DMS 273 treated with DMSO at 0.1 percent for 48 hours (cell line): ENCODE measurements at regions not wholly inside any gene's neighbourhood (a gene's known extent, or its start where the extent isn't known, plus 50 kb on each side); places are given as distances from the start of the nearest gene placed in this dataset.

Experiments used
- DNase-seq: peaks from one replicate; lab custom pipeline; 2025; lab: John Stamatoyannopoulos, UW

DNA sequence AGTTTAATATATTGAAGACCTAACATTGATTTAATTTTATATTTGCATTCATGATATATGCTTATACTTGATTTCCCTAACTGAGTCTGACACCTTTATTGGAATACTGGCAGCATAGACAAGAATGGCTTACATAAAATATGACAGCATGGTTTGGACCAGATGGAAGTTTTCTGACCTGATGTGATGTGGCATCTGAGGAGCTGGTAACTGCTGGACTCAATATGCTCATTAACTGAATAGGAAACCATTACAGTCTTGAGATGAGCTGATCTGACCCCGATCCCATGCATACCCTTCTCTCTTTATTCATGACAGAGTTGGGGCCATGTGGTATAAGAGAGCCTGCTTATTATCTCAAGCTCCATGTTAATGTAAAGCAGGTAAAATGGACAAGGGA lies 604.8 kb upstream of the SEL1L start:
- no peak for DNase-seq

GRCh38 chr14:82146846-82147245 lies 613.2 kb upstream of the SEL1L start:
- DNase-seq = no peak

DNA sequence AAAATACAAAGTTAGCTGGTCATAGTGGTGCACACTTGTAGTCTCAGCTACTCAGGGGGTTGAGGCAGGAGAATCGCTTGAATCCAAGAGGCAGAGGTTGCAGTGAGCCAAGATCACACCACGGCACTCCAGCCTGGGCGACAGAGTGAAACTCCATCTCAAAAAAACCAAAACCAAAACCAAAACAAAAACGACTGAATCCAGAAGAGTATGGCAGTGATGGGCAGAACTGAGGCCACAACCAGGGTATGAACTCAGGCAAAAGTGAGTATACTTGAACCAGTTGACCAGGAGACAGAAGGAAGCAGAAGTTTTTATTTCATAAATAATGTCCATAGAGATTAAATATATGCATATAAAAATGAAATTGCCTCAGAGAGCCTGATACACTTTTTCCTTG lies 620.0 kb upstream of the SEL1L start:
- no peak for DNase-seq

- DNase-seq = no peak
Measured at GRCh38 chr14:82159624-82160023, 626.0 kb upstream of the SEL1L start.

- no peak for DNase-seq
Measured at GRCh38 chr14:82180139-82180538, 646.5 kb upstream of the SEL1L start.

DNA sequence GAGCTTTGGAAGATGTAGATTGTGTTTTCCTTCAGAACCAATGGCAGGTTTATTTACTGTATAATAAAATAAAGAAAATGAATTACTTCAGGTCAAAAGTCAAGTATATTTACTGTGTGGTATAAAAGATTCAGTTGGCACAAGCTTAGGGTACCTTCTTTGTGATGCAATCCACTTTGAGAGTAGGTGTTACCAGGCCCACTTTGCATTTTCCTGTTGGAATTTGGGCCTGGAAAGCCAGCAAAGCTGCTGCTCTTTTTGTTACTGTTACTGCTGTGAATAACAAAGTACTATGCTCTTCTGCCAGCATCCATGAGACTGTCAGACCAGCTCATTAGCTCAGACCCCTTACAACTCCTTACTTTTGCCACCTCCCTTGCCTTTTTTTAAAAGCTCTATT lies 649.0 kb upstream of the SEL1L start:
- no peak for DNase-seq

GRCh38 chr14:82190742-82191141 lies 657.1 kb upstream of the SEL1L start:
- no peak for DNase-seq

DNA sequence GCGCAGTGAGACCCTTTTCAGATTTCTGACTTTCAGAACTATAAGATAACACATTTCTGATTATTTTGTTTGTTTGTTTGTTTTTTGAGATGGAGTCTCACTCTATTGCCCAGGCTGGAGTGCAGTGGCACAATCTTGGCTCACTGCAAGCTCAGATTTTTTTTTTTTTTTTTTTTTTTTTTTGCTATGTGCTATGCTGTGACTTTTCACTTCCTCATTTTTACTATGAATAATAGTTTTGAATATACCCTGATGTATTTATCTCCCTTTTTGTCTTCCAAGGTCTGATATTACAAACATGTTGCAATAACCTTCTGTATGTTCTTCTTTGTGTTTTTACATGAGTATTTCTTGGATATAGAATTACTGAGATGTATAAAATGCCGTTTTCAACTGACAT lies 658.7 kb upstream of the SEL1L start:
- no peak for DNase-seq

DNA sequence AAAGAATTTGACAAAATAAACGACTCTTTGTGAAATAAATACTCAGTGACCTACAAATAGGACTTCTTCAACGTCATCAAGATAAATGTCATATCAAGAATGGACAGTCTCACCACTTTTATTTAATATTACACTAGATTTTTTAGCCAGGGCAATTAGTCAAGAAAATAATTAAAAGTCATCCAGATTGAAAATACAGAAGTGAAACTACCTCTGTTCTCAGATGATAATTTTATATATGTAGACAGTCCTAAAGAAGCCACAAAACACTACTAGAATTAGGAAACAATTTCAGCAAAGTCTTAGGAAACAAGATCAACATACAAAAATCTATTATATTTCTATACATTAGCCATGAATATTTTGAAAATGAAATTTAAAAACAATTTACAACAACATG lies 689.6 kb upstream of the SEL1L start:
- no peak for DNase-seq

DNA sequence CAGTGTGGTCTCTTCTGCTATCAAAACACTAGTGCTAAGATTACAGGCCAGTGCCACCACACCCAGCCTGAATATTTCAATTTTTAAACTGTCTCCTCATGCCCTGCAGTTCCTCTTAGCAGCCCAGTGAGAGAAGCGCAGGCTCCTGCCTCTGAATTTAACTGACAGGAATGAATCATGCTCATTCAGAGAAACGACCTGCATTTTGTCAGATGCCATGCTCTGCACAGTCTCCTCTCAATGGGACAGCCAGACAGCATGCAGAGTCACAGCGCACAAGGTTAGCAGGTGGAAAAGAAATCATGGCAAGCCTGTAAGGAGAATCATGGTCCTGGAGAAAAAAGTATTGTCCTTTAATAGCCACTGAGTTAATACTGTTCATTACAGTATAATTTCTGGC lies 691.0 kb upstream of the SEL1L start:
- DNase-seq = no peak

- DNase-seq = no peak
Measured at GRCh38 chr14:82230748-82231147, 697.1 kb upstream of the SEL1L start.

DNA sequence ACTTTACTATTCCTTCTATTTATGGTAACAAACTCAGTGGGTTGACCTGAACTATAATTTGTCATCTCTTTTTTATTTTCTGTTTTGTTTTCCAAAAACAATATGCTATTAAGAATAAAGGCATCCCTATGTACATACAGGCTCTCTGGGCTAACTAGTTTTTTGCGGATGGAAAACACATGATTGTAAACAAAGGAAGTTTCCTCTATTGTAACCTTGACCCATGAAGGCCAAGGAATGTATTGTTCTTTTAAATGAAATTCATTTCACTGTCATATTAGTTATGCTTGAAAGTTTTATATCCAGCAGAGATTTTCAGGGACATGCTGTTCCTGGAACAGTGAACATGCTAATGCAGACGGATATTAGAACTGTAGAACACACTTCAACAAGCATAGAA lies 705.0 kb upstream of the SEL1L start:
- DNase-seq = no peak

DNA sequence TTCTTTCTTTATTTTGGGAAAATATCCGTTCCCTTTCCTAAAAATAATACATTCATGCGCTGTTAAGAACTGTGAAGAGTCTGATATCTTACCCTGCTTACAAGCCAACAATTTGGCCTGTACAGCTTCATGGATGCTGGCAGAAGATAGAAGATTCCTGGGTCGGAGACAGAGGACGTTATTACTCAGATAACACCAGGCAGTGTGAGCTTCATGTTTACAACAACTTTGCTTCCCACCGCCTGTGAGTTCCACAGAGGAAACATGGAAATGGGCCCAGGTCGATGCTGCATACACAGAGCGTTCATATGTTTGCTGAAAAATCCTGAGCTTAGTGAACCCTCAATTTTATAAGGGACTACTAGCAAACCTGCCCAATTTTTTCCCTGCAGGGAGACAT lies 705.6 kb upstream of the SEL1L start:
- DNase-seq = no peak

DNA sequence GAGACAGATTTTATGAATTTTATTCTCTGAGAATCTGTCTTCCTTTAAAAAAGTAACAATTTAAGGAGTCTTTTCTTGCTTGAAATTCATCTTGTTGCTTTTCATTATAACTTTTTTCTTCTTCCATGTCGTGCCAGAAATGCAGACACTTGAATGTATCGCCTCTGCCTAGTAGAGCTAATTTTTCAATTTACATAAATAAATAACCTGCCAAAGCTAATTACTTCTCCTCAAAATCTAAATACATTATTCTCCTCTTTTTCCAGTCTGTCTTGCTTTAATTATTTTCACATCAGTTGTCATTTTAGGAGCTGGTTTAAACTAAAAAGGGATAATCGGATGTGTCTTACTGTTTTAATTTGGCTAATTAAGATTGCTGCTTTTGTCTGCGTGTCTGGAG lies 711.1 kb upstream of the SEL1L start:
- DNase-seq = no peak

DNA sequence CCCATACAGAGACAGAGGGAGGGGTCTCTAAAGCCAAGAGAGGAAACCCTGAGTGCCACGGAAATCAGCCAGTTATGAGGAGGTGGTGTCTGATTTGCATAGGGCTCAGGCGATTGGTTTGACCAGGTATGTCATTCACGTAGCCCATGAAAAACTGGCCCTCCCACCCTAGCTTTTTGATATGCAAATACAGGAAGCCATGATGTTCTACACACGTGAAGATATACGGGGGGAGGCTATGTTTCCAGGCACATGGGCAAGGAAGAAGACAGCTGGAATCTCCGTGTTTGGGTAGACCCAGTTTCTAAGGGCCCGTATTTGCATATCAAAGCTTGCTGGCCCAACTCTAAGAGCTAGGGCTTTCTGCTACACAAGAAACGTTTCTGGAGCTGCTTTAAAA lies 717.8 kb upstream of the SEL1L start:
- no peak for DNase-seq

DNA sequence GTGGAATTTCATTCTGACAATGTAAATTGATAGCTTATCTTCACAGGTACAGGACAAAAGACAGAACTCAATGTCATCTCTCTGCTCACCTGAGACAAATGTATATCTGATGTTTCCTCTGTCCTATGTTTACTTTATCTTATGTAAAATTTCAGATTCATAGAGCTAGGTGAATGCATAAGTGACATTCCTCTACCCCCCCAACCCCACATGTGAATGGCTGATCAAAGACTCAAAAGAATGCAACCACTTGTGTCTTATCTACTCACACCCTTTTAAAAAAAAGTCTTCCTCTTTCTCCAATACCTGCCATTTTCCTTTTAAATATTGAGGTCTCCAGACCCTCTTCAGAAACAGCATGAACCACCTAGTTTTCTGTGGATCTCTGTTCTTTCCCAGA lies 736.6 kb upstream of the SEL1L start:
- DNase-seq = no peak

DNA sequence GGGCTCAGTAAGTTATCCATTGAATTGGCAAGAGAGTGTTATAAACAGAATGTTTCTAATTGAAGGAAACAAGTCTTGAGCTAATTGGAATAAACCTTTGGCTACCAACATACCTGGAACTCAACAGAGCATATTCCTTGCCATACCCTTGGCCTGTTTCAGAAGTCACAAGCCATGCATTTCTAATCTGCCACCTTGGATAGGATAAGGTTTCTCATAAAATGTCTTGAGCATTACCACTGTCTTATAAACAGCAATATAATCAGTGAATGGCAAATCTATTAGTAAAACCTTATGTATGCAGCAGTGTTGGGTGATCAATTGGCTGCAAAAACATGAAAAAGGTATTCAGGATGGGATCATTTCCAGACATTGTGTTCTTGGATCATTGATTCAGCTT lies 765.2 kb upstream of the SEL1L start:
- no peak for DNase-seq

GRCh38 chr14:82309199-82309598 lies 775.5 kb upstream of the SEL1L start:
- no peak for DNase-seq

GRCh38 chr14:82313889-82314288 lies 780.2 kb upstream of the SEL1L start:
- no peak for DNase-seq

DNA sequence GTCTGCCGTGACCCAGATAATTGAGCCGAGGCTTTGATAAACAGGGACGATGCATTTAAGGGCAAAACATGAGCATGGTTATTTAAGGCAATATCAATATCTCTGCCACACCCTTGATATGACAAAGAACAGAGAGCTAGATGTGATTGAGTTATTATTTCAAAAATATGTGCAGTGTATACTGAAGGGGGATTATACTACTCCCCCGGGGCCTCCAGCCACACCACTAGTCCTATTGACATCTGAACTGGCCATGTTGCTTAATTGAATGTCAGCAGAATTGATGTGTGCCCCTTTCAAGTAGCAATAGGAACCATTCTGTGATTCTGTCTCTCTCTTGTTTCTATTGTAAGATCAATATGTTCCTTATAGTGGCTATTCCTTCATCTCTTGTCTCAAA lies 794.8 kb upstream of the SEL1L start:
- no peak for DNase-seq

DNA sequence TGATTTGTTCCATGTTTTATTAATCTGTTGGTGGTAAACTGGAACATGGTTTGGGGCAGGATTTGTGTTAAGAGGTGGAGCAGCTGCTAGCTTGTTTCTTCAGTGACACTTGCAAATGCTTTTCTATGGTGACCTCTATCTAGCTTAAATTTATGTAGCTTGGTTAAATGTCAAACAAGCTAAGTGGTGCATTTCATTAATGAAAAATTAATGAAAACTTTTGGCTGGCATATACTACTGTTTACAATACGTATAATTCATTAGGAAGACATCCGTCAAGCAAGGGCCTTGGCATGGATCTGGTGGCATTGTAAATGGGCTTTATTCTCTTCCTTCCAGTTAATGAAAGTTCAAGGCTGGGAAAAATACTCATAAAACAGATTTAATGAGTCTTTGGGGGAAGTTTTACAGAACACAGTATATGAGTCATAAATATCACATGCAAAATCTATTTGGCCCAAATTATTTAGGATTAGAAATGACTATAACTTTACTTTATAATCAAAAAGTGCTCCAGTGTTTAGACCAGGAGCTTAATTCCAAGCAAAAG lies 807.7 kb upstream of the SEL1L start:
- no peak for DNase-seq

GRCh38 chr14:82342596-82342995 lies 808.9 kb upstream of the SEL1L start:
- DNase-seq = no peak

DNA sequence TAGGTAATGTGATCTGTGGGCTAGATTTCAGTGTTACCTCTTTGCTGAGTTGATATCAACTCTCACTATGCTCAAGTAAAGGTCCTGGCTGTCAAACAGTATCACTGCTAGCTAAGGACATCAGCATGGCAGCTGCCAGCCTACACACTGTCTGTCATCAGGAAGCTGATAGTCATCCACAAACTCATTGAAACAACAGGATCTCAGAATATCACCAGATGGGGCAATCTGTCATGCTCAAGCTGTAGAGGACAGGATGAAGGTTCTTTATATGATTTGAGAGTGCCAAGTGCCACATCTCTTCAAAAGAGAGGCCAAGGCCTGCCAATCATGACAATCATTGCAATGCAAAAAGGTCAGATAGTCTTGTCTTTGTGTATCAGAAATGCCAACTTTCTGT lies 811.5 kb upstream of the SEL1L start:
- DNase-seq = no peak

DNA sequence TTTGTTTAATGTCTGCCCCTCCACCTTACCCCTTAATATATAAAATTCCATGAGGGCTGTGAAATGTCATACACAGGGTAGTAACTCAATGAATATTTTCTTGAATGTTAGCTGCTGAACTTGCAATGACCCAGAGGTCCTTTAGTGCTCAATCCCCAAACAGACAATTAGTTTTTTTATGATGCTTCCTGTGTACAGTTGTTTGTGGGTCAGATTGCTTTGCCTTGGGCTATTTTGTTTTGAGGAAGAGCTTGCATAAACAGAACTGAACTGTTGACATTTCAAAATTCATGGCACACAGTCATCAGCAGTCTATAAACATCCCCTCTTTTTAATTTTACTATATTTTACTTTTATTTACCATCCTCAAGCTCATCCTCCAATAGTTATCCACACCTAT lies 820.5 kb upstream of the SEL1L start:
- DNase-seq = no peak

GRCh38 chr14:82359201-82359600 lies 825.5 kb upstream of the SEL1L start:
- no peak for DNase-seq
